ENCODE measurements at regions not wholly inside any gene's neighbourhood (a gene's known extent, or its start where the extent isn't known, plus 50 kb on each side); places are given as distances from the start of the nearest gene placed in this dataset.

GRCh38 chr11:119525867-119526196 lies 102.9 kb upstream of the THY1 start:
- Histone ChIP-seq H3K79me2 (ENCODE audit: control insufficient read depth, insufficient read depth, low read length) (no peaks in the 10 kb centered on the region), H3K9me3 (ENCODE audit: control insufficient read depth, insufficient read depth, low read depth, low read length) (no peaks in the 10 kb centered on the region), H3K36me3 (ENCODE audit: control insufficient read depth, insufficient read depth, low read length) (no peaks in the 10 kb centered on the region), H3K27me3 (ENCODE audit: control insufficient read depth, insufficient read depth, low read length) (peaks cover 14% of the 10 kb centered on the region), H3K9ac (ENCODE audit: insufficient read depth, low read length) (no peak overlapping the region), H3K4me3 (replicated peaks in 1 of 4; ENCODE audit: control extremely low read depth in 1 of 4, insufficient read depth in 1 of 4, low read depth in 3 of 4, low read length in 4 of 4) (no peak overlapping the region), H3K27ac (ENCODE audit: insufficient read depth, low read length) (no peak overlapping the region), H2AFZ (ENCODE audit: low read length) (no peak overlapping the region), H3K4me1 (ENCODE audit: control insufficient read depth, extremely low read depth, insufficient read depth, low read length) (no peaks in the 10 kb centered on the region), H3K4me2 (ENCODE audit: extremely low read depth, insufficient read depth, low read length) (no peak overlapping the region), H4K20me1 (ENCODE audit: control insufficient read depth, extremely low read depth, insufficient read depth, low read length) (no peaks in the 10 kb centered on the region)
- no peak for TF ChIP-seq EZH2 (IDR thresholded peaks at IDR 0.05; ENCODE audit: low read length, missing control alignments)
- TF ChIP-seq CTCF (conservative IDR thresholded peaks at IDR 0.05 in 1 of 2, IDR thresholded peaks at IDR 0.05 in 1 of 2; ENCODE audit: low read depth in 1 of 2, low read length in 2 of 2) = no peak
- DNase-seq (ENCODE audit: low read depth in 2 of 2) = no peak

- no peak overlapping the region for H3K4me2 ChIP-seq (ENCODE audit: extremely low read depth, insufficient read depth, low read length)
- H3K36me3 ChIP-seq (ENCODE audit: control insufficient read depth, insufficient read depth, low read length) = no peaks in the 10 kb centered on the region
- no peak overlapping the region for H3K27ac ChIP-seq (ENCODE audit: insufficient read depth, low read length)
- H3K4me3 ChIP-seq (replicated peaks in 1 of 4; ENCODE audit: control extremely low read depth in 1 of 4, insufficient read depth in 1 of 4, low read depth in 3 of 4, low read length in 4 of 4) = no peak overlapping the region
- no peaks in the 10 kb centered on the region for H3K79me2 ChIP-seq (ENCODE audit: control insufficient read depth, insufficient read depth, low read length)
- no peak overlapping the region for H3K9ac ChIP-seq (ENCODE audit: insufficient read depth, low read length)
- H3K4me1 ChIP-seq (ENCODE audit: control insufficient read depth, extremely low read depth, insufficient read depth, low read length) = no peaks in the 10 kb centered on the region
- H4K20me1 ChIP-seq (ENCODE audit: control insufficient read depth, extremely low read depth, insufficient read depth, low read length) = no peaks in the 10 kb centered on the region
- peaks cover 14% of the 10 kb centered on the region for H3K27me3 ChIP-seq (ENCODE audit: control insufficient read depth, insufficient read depth, low read length)
- no peak overlapping the region for H2AFZ ChIP-seq (ENCODE audit: low read length)
- no peak for DNase-seq (ENCODE audit: low read depth in 2 of 2)
- H3K9me3 ChIP-seq (ENCODE audit: control insufficient read depth, insufficient read depth, low read depth, low read length) = no peaks in the 10 kb centered on the region
- no peak for TF ChIP-seq CTCF (conservative IDR thresholded peaks at IDR 0.05 in 1 of 2, IDR thresholded peaks at IDR 0.05 in 1 of 2; ENCODE audit: low read depth in 1 of 2, low read length in 2 of 2)
- TF ChIP-seq EZH2 (IDR thresholded peaks at IDR 0.05; ENCODE audit: low read length, missing control alignments) = no peak
These were observed 102.4 kb upstream of the THY1 start for GRCh38 chr11:119525180-119525866.

- H3K9me3 ChIP-seq (ENCODE audit: control insufficient read depth, insufficient read depth, low read depth, low read length) = no peaks in the 10 kb centered on the region
- H2AFZ ChIP-seq (ENCODE audit: low read length) = no peak overlapping the region
- H3K36me3 ChIP-seq (ENCODE audit: control insufficient read depth, insufficient read depth, low read length) = no peaks in the 10 kb centered on the region
- no peak overlapping the region for H3K4me2 ChIP-seq (ENCODE audit: extremely low read depth, insufficient read depth, low read length)
- H3K27me3 ChIP-seq (ENCODE audit: control insufficient read depth, insufficient read depth, low read length) = peaks cover 16% of the 10 kb centered on the region
- no peak overlapping the region for H3K9ac ChIP-seq (ENCODE audit: insufficient read depth, low read length)
- H4K20me1 ChIP-seq (ENCODE audit: control insufficient read depth, extremely low read depth, insufficient read depth, low read length) = no peaks in the 10 kb centered on the region
- no peak overlapping the region for H3K27ac ChIP-seq (ENCODE audit: insufficient read depth, low read length)
- no peak overlapping the region for H3K4me3 ChIP-seq (replicated peaks in 1 of 4; ENCODE audit: control extremely low read depth in 1 of 4, insufficient read depth in 1 of 4, low read depth in 3 of 4, low read length in 4 of 4)
- H3K4me1 ChIP-seq (ENCODE audit: control insufficient read depth, extremely low read depth, insufficient read depth, low read length) = no peaks in the 10 kb centered on the region
- no peaks in the 10 kb centered on the region for H3K79me2 ChIP-seq (ENCODE audit: control insufficient read depth, insufficient read depth, low read length)
- no peak for DNase-seq (ENCODE audit: low read depth in 2 of 2)
- TF ChIP-seq CTCF (conservative IDR thresholded peaks at IDR 0.05 in 1 of 2, IDR thresholded peaks at IDR 0.05 in 1 of 2; ENCODE audit: low read depth in 1 of 2, low read length in 2 of 2) = no peak
- TF ChIP-seq EZH2 (IDR thresholded peaks at IDR 0.05; ENCODE audit: low read length, missing control alignments) = no peak
These were observed 100.7 kb upstream of the THY1 start for GRCh38 chr11:119523539-119524157.

All from fibroblast of lung (primary cell).